OCI-LY3 (cell line): ENCODE measurements at regions not wholly inside any gene's neighbourhood (a gene's known extent, or its start where the extent isn't known, plus 50 kb on each side); places are given as distances from the start of the nearest gene placed in this dataset.

Experiments used
- H2AFZ ChIP-seq: fragments of 200-600, 300-600 bp; shearing (Covaris generic); 2 replicates; pipeline ENCODE4 v1.6.0; 2014; ENCODE audit warnings: antibody characterized with exemption, low read depth, low read length
- H3K27ac ChIP-seq: fragments of 200-600, 300-600 bp; sonication (generic); 2 replicates; pipeline ENCODE4 v1.5.1; 2014; ENCODE audit warnings: mild to moderate bottlenecking, low read length, moderate library complexity, mixed read lengths
- H3K27me3 ChIP-seq: fragments of 200-600, 300-600 bp; sonication (generic); 2 replicates; pipeline ENCODE4 v1.6.1; 2014; ENCODE audit warnings: low read depth, low read length, mixed read lengths
- H3K36me3 ChIP-seq: fragments of 200-600, 300-600 bp; sonication (generic); replicated peaks from 2 replicates; pipeline ENCODE3; 2014; ENCODE audit warnings: low read depth, low read length, mixed read lengths
- H3K4me1 ChIP-seq: fragments of 300-600, 200-600 bp; sonication (generic); 2 replicates; pipeline ENCODE4 v1.6.1; 2014; ENCODE audit warnings: low read length, mixed read lengths
- H3K4me2 ChIP-seq: fragments of 200-600, 300-600 bp; sonication (generic); 2 replicates; pipeline ENCODE4 v1.6.1; 2014; ENCODE audit warnings: low read length, mixed read lengths
- H3K4me3 ChIP-seq: fragments of 300-600, 200-600 bp; sonication (generic); 2 replicates; pipeline ENCODE4 v1.5.1; 2014; ENCODE audit warnings: antibody characterized with exemption, mild to moderate bottlenecking, low read length, moderate library complexity
- H3K79me2 ChIP-seq: fragments of 300-600, 200-600 bp; shearing (Covaris generic); 2 replicates; pipeline ENCODE4 v1.6.1; 2014; ENCODE audit warnings: mild to moderate bottlenecking, low read length, mixed read lengths
- H3K9ac ChIP-seq: fragments of 300-600, 200-600 bp; shearing (Covaris generic); 2 replicates; pipeline ENCODE4 v1.6.0; 2014; ENCODE audit warnings: mild to moderate bottlenecking, low read length, moderate library complexity
- H3K9me3 ChIP-seq: fragments of 200-600, 300-600 bp; shearing (Covaris generic); 2 replicates; pipeline ENCODE4 v1.6.1; 2014; ENCODE audit warnings: low read length, mixed read lengths; ENCODE audit not compliant: insufficient read depth
- H4K20me1 ChIP-seq: fragments of 200-600, 300-600 bp; sonication (generic); 2 replicates; pipeline ENCODE4 v1.6.1; 2016; ENCODE audit warnings: low read length, mixed read lengths; ENCODE audit not compliant: insufficient read depth
- EZH2phosphoT487 ChIP-seq: fragments of 200-600 bp; shearing (Covaris generic); IDR thresholded peaks from 2 replicates; pipeline ENCODE4 v1.6.1; 2018; ENCODE audit warnings: antibody characterized with exemption, mixed run types, low read depth
- TF ChIP-seq, protein P1 (sequence below): fragments of 200-600, 300-600 bp; sonication (generic); IDR thresholded peaks from 2 replicates; pipeline ENCODE4 v1.5.1; 2014; ENCODE audit warnings: antibody characterized with exemption, low read length, low read depth

GRCh38 chr4:27412613-27413012, 552.0 kb downstream of the STIM2 start:
- Histone ChIP-seq H3K9me3 (no peaks in the 10 kb centered on the region), H3K4me2 (no peak overlapping the region), H3K9ac (no peak overlapping the region), H3K4me3 (no peak overlapping the region), H4K20me1 (no peaks in the 10 kb centered on the region), H3K27me3 (no peaks in the 10 kb centered on the region), H3K27ac (no peak overlapping the region), H2AFZ (no peak overlapping the region), H3K4me1 (no peaks in the 10 kb centered on the region), H3K36me3 (no peaks in the 10 kb centered on the region), H3K79me2 (no peaks in the 10 kb centered on the region)
- TF ChIP-seq EZH2phosphoT487: no peak
- TF ChIP-seq, protein P1, sequence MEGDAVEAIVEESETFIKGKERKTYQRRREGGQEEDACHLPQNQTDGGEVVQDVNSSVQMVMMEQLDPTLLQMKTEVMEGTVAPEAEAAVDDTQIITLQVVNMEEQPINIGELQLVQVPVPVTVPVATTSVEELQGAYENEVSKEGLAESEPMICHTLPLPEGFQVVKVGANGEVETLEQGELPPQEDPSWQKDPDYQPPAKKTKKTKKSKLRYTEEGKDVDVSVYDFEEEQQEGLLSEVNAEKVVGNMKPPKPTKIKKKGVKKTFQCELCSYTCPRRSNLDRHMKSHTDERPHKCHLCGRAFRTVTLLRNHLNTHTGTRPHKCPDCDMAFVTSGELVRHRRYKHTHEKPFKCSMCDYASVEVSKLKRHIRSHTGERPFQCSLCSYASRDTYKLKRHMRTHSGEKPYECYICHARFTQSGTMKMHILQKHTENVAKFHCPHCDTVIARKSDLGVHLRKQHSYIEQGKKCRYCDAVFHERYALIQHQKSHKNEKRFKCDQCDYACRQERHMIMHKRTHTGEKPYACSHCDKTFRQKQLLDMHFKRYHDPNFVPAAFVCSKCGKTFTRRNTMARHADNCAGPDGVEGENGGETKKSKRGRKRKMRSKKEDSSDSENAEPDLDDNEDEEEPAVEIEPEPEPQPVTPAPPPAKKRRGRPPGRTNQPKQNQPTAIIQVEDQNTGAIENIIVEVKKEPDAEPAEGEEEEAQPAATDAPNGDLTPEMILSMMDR: 0 out of 2 replicates have a peak, but pooled peaks have one; percentile 12

DNA sequence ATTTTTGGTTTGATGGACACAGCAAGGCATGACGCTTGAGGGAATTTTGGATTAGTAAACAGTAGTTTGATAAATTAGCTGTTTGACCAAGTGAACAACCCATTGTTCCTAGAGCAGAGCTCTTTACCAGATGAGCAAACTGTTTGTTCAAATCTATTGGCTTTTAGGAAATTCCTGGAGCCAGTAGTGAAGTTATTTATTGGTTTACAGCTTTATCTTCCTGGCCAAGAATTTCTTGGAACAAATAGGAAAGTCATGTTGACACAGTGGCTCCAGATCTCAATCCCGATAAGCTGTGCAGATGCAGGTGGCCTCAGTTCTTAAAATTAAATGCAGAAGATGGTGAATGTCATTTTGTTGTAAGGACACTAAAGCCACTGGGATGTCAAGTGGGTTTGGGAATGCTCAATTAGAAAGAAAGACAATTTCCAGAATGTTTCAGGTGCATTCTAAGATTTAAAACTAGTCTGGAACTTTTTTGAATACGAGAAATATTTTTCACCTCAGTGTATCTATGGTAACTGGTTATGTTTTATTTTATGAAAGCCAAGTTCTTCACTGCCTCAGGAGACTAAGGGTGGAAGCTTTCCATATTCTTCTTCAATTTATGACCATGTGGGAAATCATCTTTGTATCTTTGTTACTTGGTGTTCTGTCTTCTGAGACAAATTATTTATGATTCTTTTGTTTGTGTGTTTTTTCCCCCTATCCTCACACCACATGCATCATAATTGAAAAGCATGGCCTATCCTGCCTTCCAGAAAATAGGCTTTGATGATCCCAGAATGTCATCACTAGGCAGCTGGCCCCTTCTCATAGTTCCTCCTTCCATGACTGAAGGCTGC, 554.5 kb downstream of the STIM2 start:
- Histone ChIP-seq H4K20me1 (no peaks in the 10 kb centered on the region), H3K4me3 (no peak overlapping the region), H3K4me1 (no peaks in the 10 kb centered on the region), H3K9ac (no peak overlapping the region), H3K4me2 (no peak overlapping the region), H3K79me2 (no peaks in the 10 kb centered on the region), H3K27ac (no peak overlapping the region), H3K9me3 (no peaks in the 10 kb centered on the region), H3K27me3 (no peaks in the 10 kb centered on the region), H2AFZ (no peak overlapping the region), H3K36me3 (no peaks in the 10 kb centered on the region)
- TF ChIP-seq, protein P1: no peak
- no peak for TF ChIP-seq EZH2phosphoT487

GRCh38 chr4:27428661-27429060, 568.0 kb downstream of the STIM2 start:
- no peaks in the 10 kb centered on the region for H3K27me3 ChIP-seq
- H3K27ac ChIP-seq: no peak overlapping the region
- H4K20me1 ChIP-seq: no peaks in the 10 kb centered on the region
- no peaks in the 10 kb centered on the region for H3K9me3 ChIP-seq
- no peaks in the 10 kb centered on the region for H3K4me1 ChIP-seq
- no peak overlapping the region for H3K4me3 ChIP-seq
- H3K36me3 ChIP-seq: no peaks in the 10 kb centered on the region
- H2AFZ ChIP-seq: no peak overlapping the region
- no peaks in the 10 kb centered on the region for H3K79me2 ChIP-seq
- H3K9ac ChIP-seq: no peak overlapping the region
- H3K4me2 ChIP-seq: no peak overlapping the region
- TF ChIP-seq, protein P1: no peak
- no peak for TF ChIP-seq EZH2phosphoT487

GRCh38 chr4:27429364-27429871, 568.8 kb downstream of the STIM2 start:
- Histone ChIP-seq H3K4me2 (no peak overlapping the region), H3K9me3 (no peaks in the 10 kb centered on the region), H3K79me2 (no peaks in the 10 kb centered on the region), H3K27me3 (no peaks in the 10 kb centered on the region), H3K4me3 (no peak overlapping the region), H4K20me1 (no peaks in the 10 kb centered on the region), H3K9ac (no peak overlapping the region), H3K36me3 (no peaks in the 10 kb centered on the region), H3K27ac (no peak overlapping the region), H3K4me1 (no peaks in the 10 kb centered on the region), H2AFZ (no peak overlapping the region)
- no peak for TF ChIP-seq EZH2phosphoT487
- TF ChIP-seq, protein P1: no peak
